ENCODE measurements at regions not wholly inside any gene's neighbourhood (a gene's known extent, or its start where the extent isn't known, plus 50 kb on each side); places are given as distances from the start of the nearest gene placed in this dataset.

DNA sequence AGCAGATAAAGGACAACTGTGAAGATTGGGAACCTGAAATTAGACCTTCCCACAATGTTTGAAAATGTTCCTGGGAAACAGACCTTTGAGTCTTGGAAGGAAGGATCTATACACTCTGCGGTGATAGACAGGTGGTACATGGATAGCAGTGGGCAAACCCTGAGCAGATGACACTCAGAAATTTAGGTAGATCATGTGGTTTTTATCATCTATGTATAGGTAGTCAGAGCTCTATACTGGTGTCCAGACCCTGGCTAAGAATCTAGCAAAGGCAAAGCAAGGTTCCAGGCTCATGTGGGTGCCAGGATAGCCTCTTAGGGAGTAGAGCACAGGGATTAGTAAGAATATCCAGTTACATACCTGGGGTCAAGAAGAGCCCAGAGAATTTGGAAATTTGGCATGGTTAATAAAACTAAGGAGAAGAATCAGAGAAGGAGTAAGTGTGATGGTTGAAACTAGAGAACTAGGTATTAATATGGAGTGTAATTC lies 331.2 kb upstream of the FBXO33 start:
- H3K27ac ChIP-seq (ENCODE audit: extremely low read length, insufficient read depth, low read length), result peak overlapping the region; percentile 23
- FAIRE-seq (no peak), ATAC-seq (peak; percentile 71), DNase-seq (ENCODE audit: low spot score) (no peak)
- POLR2A ChIA-PET, result no interaction called here
- H3K9ac ChIP-seq (ENCODE audit: insufficient read depth, low read depth, low read length), result peak overlapping the region; percentile 16
- intact Hi-C loops (cut with micrococcal nuclease; ENCODE audit: unreplicated experiment), result no loop called here
- no TSS peak for BruUV-seq (replicated peaks)
- H3K4me1 ChIP-seq (ENCODE audit: insufficient read depth, low read length), result peaks cover 19% of the 10 kb centered on the region
- no peaks in the 10 kb centered on the region for H3K79me2 ChIP-seq (ENCODE audit: insufficient read depth, low read length)
- no peaks in the 10 kb centered on the region; the same call in 1 of the 2 replicates for H3K9me3 ChIP-seq (ENCODE audit: low read length)
- H2AFZ ChIP-seq (ENCODE audit: low read length), result peak overlapping the region; percentile 81
- H3K36me3 ChIP-seq (replicated peaks in 1 of 2; ENCODE audit: control insufficient read depth in 1 of 2, insufficient read depth in 2 of 2, low read length in 2 of 2), result no peaks in the 10 kb centered on the region
- CTCF ChIA-PET (ENCODE audit: low intra/inter-chr PET ratio, low total read pairs), result no interaction called here
- in situ Hi-C loops (cut with HindIII; ENCODE audit: extremely low pct_ligation_motif_present, low pct_unique_long_range_greater_than_20kb), result no loop called here
- H4K20me1 ChIP-seq (ENCODE audit: insufficient read depth, low read length), result no peaks in the 10 kb centered on the region
- 38% methylated on average over 1 of the region's 1 CpG for WGBS (ENCODE audit: low lambda C conversion rate)
- H3K27me3 ChIP-seq (ENCODE audit: control insufficient read depth in 1 of 2, insufficient read depth in 2 of 2, low read length in 2 of 2), result peaks cover 0 to 3% of the 10 kb centered on the region in 2 experiments; a peak in 1 of 5 replicates
- H3K4me3 ChIP-seq (replicated peaks in 1 of 3; ENCODE audit: insufficient read depth in 1 of 3, low read depth in 2 of 3, low read length in 3 of 3), result peak overlapping the region; percentile 19 to 50 (median 44)
- peak overlapping the region; percentile 75 for H3K4me2 ChIP-seq (ENCODE audit: low read depth, low read length)
- TF ChIP-seq ZNF232 (CRISPR knock-in tag; IDR thresholded peaks at IDR 0.05; ENCODE audit: borderline replicate concordance) (no peak), FLYWCH1 (CRISPR knock-in tag; IDR thresholded peaks at IDR 0.05) (peak; percentile 63), ZNF205 (CRISPR knock-in tag; IDR thresholded peaks at IDR 0.05) (no peak), ZNF816 (CRISPR knock-in tag; IDR thresholded peaks at IDR 0.05; ENCODE audit: borderline replicate concordance) (peak; percentile 26; the same call in 1 of the 2 replicates), HOXA7 (CRISPR knock-in tag; IDR thresholded peaks at IDR 0.05) (peak; percentile 72; the same call in 1 of the 2 replicates), ZNF441 (CRISPR knock-in tag; IDR thresholded peaks at IDR 0.05; ENCODE audit: borderline replicate concordance) (0 out of 2 replicates have a peak, but pooled peaks have one; percentile 1), ATF1 (CRISPR knock-in tag; IDR thresholded peaks at IDR 0.05) (0 out of 2 replicates have a peak, but pooled peaks have one; percentile 3), RBAK (CRISPR knock-in tag; IDR thresholded peaks at IDR 0.05) (no peak), ISX (CRISPR knock-in tag; conservative IDR thresholded peaks at IDR 0.05) (0 out of 2 replicates have a peak, but pooled peaks have one; percentile 0), FOXK1 (CRISPR knock-in tag; IDR thresholded peaks at IDR 0.05; ENCODE audit: borderline replicate concordance, low read depth) (no peak)
- TF ChIP-seq, protein P1, sequence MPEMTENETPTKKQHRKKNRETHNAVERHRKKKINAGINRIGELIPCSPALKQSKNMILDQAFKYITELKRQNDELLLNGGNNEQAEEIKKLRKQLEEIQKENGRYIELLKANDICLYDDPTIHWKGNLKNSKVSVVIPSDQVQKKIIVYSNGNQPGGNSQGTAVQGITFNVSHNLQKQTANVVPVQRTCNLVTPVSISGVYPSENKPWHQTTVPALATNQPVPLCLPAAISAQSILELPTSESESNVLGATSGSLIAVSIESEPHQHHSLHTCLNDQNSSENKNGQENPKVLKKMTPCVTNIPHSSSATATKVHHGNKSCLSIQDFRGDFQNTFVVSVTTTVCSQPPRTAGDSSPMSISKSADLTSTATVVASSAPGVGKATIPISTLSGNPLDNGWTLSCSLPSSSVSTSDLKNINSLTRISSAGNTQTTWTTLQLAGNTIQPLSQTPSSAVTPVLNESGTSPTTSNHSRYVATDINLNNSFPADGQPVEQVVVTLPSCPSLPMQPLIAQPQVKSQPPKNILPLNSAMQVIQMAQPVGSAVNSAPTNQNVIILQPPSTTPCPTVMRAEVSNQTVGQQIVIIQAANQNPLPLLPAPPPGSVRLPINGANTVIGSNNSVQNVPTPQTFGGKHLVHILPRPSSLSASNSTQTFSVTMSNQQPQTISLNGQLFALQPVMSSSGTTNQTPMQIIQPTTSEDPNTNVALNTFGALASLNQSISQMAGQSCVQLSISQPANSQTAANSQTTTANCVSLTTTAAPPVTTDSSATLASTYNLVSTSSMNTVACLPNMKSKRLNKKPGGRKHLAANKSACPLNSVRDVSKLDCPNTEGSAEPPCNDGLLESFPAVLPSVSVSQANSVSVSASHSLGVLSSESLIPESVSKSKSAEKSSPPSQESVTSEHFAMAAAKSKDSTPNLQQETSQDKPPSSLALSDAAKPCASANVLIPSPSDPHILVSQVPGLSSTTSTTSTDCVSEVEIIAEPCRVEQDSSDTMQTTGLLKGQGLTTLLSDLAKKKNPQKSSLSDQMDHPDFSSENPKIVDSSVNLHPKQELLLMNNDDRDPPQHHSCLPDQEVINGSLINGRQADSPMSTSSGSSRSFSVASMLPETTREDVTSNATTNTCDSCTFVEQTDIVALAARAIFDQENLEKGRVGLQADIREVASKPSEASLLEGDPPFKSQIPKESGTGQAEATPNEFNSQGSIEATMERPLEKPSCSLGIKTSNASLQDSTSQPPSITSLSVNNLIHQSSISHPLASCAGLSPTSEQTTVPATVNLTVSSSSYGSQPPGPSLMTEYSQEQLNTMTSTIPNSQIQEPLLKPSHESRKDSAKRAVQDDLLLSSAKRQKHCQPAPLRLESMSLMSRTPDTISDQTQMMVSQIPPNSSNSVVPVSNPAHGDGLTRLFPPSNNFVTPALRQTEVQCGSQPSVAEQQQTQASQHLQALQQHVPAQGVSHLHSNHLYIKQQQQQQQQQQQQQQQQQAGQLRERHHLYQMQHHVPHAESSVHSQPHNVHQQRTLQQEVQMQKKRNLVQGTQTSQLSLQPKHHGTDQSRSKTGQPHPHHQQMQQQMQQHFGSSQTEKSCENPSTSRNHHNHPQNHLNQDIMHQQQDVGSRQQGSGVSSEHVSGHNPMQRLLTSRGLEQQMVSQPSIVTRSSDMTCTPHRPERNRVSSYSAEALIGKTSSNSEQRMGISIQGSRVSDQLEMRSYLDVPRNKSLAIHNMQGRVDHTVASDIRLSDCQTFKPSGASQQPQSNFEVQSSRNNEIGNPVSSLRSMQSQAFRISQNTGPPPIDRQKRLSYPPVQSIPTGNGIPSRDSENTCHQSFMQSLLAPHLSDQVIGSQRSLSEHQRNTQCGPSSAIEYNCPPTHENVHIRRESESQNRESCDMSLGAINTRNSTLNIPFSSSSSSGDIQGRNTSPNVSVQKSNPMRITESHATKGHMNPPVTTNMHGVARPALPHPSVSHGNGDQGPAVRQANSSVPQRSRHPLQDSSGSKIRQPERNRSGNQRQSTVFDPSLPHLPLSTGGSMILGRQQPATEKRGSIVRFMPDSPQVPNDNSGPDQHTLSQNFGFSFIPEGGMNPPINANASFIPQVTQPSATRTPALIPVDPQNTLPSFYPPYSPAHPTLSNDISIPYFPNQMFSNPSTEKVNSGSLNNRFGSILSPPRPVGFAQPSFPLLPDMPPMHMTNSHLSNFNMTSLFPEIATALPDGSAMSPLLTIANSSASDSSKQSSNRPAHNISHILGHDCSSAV (CRISPR knock-in tag; IDR thresholded peaks at IDR 0.05; ENCODE audit: borderline replicate concordance), result no peak
- TF ChIP-seq, protein P2, sequence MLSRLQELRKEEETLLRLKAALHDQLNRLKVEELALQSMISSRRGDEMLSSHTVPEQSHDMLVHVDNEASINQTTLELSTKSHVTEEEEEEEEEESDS (CRISPR knock-in tag; IDR thresholded peaks at IDR 0.05; ENCODE audit: borderline replicate concordance), result 0 out of 2 replicates have a peak, but pooled peaks have one; percentile 80
- TF ChIP-seq, protein P3, sequence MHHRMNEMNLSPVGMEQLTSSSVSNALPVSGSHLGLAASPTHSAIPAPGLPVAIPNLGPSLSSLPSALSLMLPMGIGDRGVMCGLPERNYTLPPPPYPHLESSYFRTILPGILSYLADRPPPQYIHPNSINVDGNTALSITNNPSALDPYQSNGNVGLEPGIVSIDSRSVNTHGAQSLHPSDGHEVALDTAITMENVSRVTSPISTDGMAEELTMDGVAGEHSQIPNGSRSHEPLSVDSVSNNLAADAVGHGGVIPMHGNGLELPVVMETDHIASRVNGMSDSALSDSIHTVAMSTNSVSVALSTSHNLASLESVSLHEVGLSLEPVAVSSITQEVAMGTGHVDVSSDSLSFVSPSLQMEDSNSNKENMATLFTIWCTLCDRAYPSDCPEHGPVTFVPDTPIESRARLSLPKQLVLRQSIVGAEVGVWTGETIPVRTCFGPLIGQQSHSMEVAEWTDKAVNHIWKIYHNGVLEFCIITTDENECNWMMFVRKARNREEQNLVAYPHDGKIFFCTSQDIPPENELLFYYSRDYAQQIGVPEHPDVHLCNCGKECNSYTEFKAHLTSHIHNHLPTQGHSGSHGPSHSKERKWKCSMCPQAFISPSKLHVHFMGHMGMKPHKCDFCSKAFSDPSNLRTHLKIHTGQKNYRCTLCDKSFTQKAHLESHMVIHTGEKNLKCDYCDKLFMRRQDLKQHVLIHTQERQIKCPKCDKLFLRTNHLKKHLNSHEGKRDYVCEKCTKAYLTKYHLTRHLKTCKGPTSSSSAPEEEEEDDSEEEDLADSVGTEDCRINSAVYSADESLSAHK (CRISPR knock-in tag; IDR thresholded peaks at IDR 0.05; ENCODE audit: borderline replicate concordance), result no peak

Data from HepG2 (cell line).